ENCODE measurements at regions not wholly inside any gene's neighbourhood (a gene's known extent, or its start where the extent isn't known, plus 50 kb on each side); places are given as distances from the start of the nearest gene placed in this dataset.

- TF ChIP-seq POLR2A (IDR thresholded peaks at IDR 0.05; ENCODE audit: extremely low read depth, insufficient read length), result no peak
- TF ChIP-seq MAX (IDR thresholded peaks at IDR 0.05; ENCODE audit: low read depth, low read length), result no peak
- no peak for TF ChIP-seq MYC (IDR thresholded peaks at IDR 0.05; ENCODE audit: low read depth, low read length)
- no peak for TF ChIP-seq CTCF (IDR thresholded peaks at IDR 0.05; ENCODE audit: low read depth, low read length)
Observed at GRCh38 chr7:35415411-35415822, 161.5 kb upstream of the TBX20 start.

GRCh38 chr7:35411331-35411730, 157.4 kb upstream of the TBX20 start:
- no peak for DNase-seq (ENCODE audit: low read depth)
- no peak overlapping the region for H3K4me3 ChIP-seq (ENCODE audit: low read depth, low read length)

More at GRCh38 chr7:35415411-35415822, 161.5 kb upstream of the TBX20 start:
- no peak overlapping the region for H3K4me3 ChIP-seq (ENCODE audit: low read depth, low read length)
- DNase-seq (ENCODE audit: low read depth), result no peak

GRCh38 chr7:35405461-35405860, 151.6 kb upstream of the TBX20 start:
- DNase-seq (ENCODE audit: low read depth), result peak; percentile 35
- H3K4me3 ChIP-seq (ENCODE audit: low read depth, low read length), result no peak overlapping the region
- TF ChIP-seq CTCF (IDR thresholded peaks at IDR 0.05; ENCODE audit: low read depth, low read length) (no peak), MAX (IDR thresholded peaks at IDR 0.05; ENCODE audit: low read depth, low read length) (no peak), POLR2A (IDR thresholded peaks at IDR 0.05; ENCODE audit: extremely low read depth, insufficient read length) (no peak), MYC (IDR thresholded peaks at IDR 0.05; ENCODE audit: low read depth, low read length) (no peak)

More at GRCh38 chr7:35411331-35411730, 157.4 kb upstream of the TBX20 start:
- TF ChIP-seq CTCF (IDR thresholded peaks at IDR 0.05; ENCODE audit: low read depth, low read length), result no peak
- TF ChIP-seq POLR2A (IDR thresholded peaks at IDR 0.05; ENCODE audit: extremely low read depth, insufficient read length), result no peak

GRCh38 chr7:35401217-35401879, 147.4 kb upstream of the TBX20 start:
- H3K4me3 ChIP-seq (ENCODE audit: low read depth, low read length), result no peak overlapping the region
- no peak for TF ChIP-seq MAX (IDR thresholded peaks at IDR 0.05; ENCODE audit: low read depth, low read length)
- no peak for TF ChIP-seq POLR2A (IDR thresholded peaks at IDR 0.05; ENCODE audit: extremely low read depth, insufficient read length)
- TF ChIP-seq MYC (IDR thresholded peaks at IDR 0.05; ENCODE audit: low read depth, low read length), result no peak
- no peak for TF ChIP-seq CTCF (IDR thresholded peaks at IDR 0.05; ENCODE audit: low read depth, low read length)
- no peak for DNase-seq (ENCODE audit: low read depth)

GRCh38 chr7:35399840-35400239, 145.9 kb upstream of the TBX20 start:
- H3K4me3 ChIP-seq (ENCODE audit: low read depth, low read length), result no peak overlapping the region
- TF ChIP-seq POLR2A (IDR thresholded peaks at IDR 0.05; ENCODE audit: extremely low read depth, insufficient read length), result no peak
- TF ChIP-seq MAX (IDR thresholded peaks at IDR 0.05; ENCODE audit: low read depth, low read length), result no peak
- TF ChIP-seq MYC (IDR thresholded peaks at IDR 0.05; ENCODE audit: low read depth, low read length), result no peak
- TF ChIP-seq CTCF (IDR thresholded peaks at IDR 0.05; ENCODE audit: low read depth, low read length), result no peak
- no peak for DNase-seq (ENCODE audit: low read depth)

GRCh38 chr7:35399216-35399615, 145.3 kb upstream of the TBX20 start:
- no peak for TF ChIP-seq CTCF (IDR thresholded peaks at IDR 0.05; ENCODE audit: low read depth, low read length)
- TF ChIP-seq MAX (IDR thresholded peaks at IDR 0.05; ENCODE audit: low read depth, low read length), result no peak
- TF ChIP-seq MYC (IDR thresholded peaks at IDR 0.05; ENCODE audit: low read depth, low read length), result no peak
- no peak for TF ChIP-seq POLR2A (IDR thresholded peaks at IDR 0.05; ENCODE audit: extremely low read depth, insufficient read length)
- DNase-seq (ENCODE audit: low read depth), result no peak
- no peak overlapping the region for H3K4me3 ChIP-seq (ENCODE audit: low read depth, low read length)

All from NB4 (cell line).